ENCODE measurements at regions not wholly inside any gene's neighbourhood (a gene's known extent, or its start where the extent isn't known, plus 50 kb on each side); places are given as distances from the start of the nearest gene placed in this dataset.
"Not testable (repeated sequence)": the region's sequence is repeated elsewhere in the genome, so short reads cannot be mapped to it uniquely, and the experiment has no call there.

GRCh38 chr6:121594053-121594452, 158.6 kb downstream of the GJA1 start:
- Histone ChIP-seq H3K36me3 (ENCODE audit: insufficient read depth) (no peaks in the 10 kb centered on the region), H2AFZ (ENCODE audit: low read depth) (no peak overlapping the region), H3K9ac (no peak overlapping the region), H3K4me2 (no peak overlapping the region), H3K79me2 (ENCODE audit: insufficient read depth, low read depth) (no peaks in the 10 kb centered on the region), H3K4me3 (IDR thresholded peaks at IDR 0.05; ENCODE audit: insufficient read depth, low read depth, low read length) (no peak overlapping the region), H4K20me1 (ENCODE audit: insufficient read depth) (no peaks in the 10 kb centered on the region), H3K27me3 (ENCODE audit: insufficient read depth, low read depth) (no peaks in the 10 kb centered on the region), H3K4me1 (ENCODE audit: low read depth, poor library complexity, severe bottlenecking) (no peaks in the 10 kb centered on the region), H3K27ac (no peak overlapping the region)
- TF ChIP-seq CTCF (conservative IDR thresholded peaks at IDR 0.05; ENCODE audit: low read depth, low read length), result no peak

GRCh38 chr6:121595646-121596045, 160.2 kb downstream of the GJA1 start:
- no peak for TF ChIP-seq CTCF (conservative IDR thresholded peaks at IDR 0.05; ENCODE audit: low read depth, low read length)
- H3K4me3 ChIP-seq (IDR thresholded peaks at IDR 0.05; ENCODE audit: insufficient read depth, low read depth, low read length), result no peak overlapping the region
- no peaks in the 10 kb centered on the region for H3K4me1 ChIP-seq (ENCODE audit: low read depth, poor library complexity, severe bottlenecking)

DNA sequence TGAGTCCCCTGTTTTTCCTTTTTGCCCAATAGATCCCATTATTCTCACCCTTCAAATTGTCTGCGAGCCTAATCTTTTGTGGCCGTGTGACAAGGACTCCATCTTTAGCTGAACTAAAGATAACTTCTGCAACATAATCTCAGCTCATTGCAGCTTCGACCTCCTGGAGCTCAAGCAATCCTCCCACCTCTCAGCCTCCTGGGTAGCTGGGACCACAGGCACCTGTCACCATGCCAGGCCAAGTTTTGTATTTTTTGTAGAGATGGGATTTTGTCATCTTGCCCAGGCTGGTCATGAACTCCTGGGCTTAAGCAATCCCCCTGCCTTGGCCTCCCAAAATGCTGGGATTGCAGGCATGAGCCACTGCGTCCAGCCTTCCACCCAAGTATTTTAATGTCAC, 161.0 kb downstream of the GJA1 start:
- H3K4me2 ChIP-seq, result no peak overlapping the region
- H3K27me3 ChIP-seq (ENCODE audit: insufficient read depth, low read depth), result no peaks in the 10 kb centered on the region
- H3K4me3 ChIP-seq (IDR thresholded peaks at IDR 0.05; ENCODE audit: insufficient read depth, low read depth, low read length), result no peak overlapping the region
- H3K36me3 ChIP-seq (ENCODE audit: insufficient read depth), result no peaks in the 10 kb centered on the region
- no peaks in the 10 kb centered on the region for H3K79me2 ChIP-seq (ENCODE audit: insufficient read depth, low read depth)
- TF ChIP-seq CTCF (conservative IDR thresholded peaks at IDR 0.05; ENCODE audit: low read depth, low read length), result no peak
- H3K4me1 ChIP-seq (ENCODE audit: low read depth, poor library complexity, severe bottlenecking), result no peaks in the 10 kb centered on the region
- H4K20me1 ChIP-seq (ENCODE audit: insufficient read depth), result no peaks in the 10 kb centered on the region
- no peak overlapping the region for H3K9ac ChIP-seq
- no peak overlapping the region for H2AFZ ChIP-seq (ENCODE audit: low read depth)
- no peak overlapping the region for H3K27ac ChIP-seq

More at GRCh38 chr6:121595646-121596045, 160.2 kb downstream of the GJA1 start:
- H3K9ac ChIP-seq, result no peak overlapping the region
- H3K27me3 ChIP-seq (ENCODE audit: insufficient read depth, low read depth), result no peaks in the 10 kb centered on the region
- H4K20me1 ChIP-seq (ENCODE audit: insufficient read depth), result no peaks in the 10 kb centered on the region
- H3K27ac ChIP-seq, result no peak overlapping the region
- no peaks in the 10 kb centered on the region for H3K79me2 ChIP-seq (ENCODE audit: insufficient read depth, low read depth)
- no peak overlapping the region for H2AFZ ChIP-seq (ENCODE audit: low read depth)
- H3K36me3 ChIP-seq (ENCODE audit: insufficient read depth), result no peaks in the 10 kb centered on the region
- H3K4me2 ChIP-seq, result no peak overlapping the region

DNA sequence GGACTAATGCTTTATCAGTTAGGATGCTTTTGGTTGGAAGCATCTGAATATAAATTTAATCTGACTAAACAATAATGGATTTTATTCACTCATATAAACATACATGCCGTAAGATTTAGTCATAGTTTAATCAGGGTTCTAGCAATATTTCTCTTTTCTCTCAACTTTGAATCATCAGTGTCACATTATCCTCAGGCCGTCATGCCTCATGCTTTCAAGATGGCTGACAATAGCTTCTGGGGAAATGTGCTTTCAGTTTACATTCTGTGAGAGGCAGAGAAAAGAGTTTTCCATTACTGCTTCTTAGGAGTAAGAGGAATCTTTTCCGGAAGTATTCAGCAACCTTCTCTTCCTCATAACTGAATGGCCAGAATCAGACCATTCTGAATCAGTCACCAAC, 162.2 kb downstream of the GJA1 start:
- Histone ChIP-seq H2AFZ (ENCODE audit: low read depth) (no peak overlapping the region), H3K9ac (no peak overlapping the region), H3K4me3 (IDR thresholded peaks at IDR 0.05; ENCODE audit: insufficient read depth, low read depth, low read length) (no peak overlapping the region), H3K36me3 (ENCODE audit: insufficient read depth) (no peaks in the 10 kb centered on the region), H3K27me3 (ENCODE audit: insufficient read depth, low read depth) (no peaks in the 10 kb centered on the region), H3K27ac (no peak overlapping the region), H3K4me2 (no peak overlapping the region), H4K20me1 (ENCODE audit: insufficient read depth) (no peaks in the 10 kb centered on the region), H3K79me2 (ENCODE audit: insufficient read depth, low read depth) (no peaks in the 10 kb centered on the region), H3K4me1 (ENCODE audit: low read depth, poor library complexity, severe bottlenecking) (no peaks in the 10 kb centered on the region)
- TF ChIP-seq CTCF (conservative IDR thresholded peaks at IDR 0.05; ENCODE audit: low read depth, low read length), result no peak

- not testable (repeated sequence) for H2AFZ ChIP-seq (ENCODE audit: low read depth); H3K27me3 ChIP-seq (ENCODE audit: insufficient read depth, low read depth); H4K20me1 ChIP-seq (ENCODE audit: insufficient read depth); H3K4me1 ChIP-seq (ENCODE audit: low read depth, poor library complexity, severe bottlenecking); H3K36me3 ChIP-seq (ENCODE audit: insufficient read depth); H3K27ac ChIP-seq; H3K79me2 ChIP-seq (ENCODE audit: insufficient read depth, low read depth); H3K4me3 ChIP-seq (IDR thresholded peaks at IDR 0.05; ENCODE audit: insufficient read depth, low read depth, low read length); H3K4me2 ChIP-seq; H3K9ac ChIP-seq
Measured at GRCh38 chr6:121599331-121599730, 163.9 kb downstream of the GJA1 start.
